HG02678 (cell line): ENCODE measurements at regions not wholly inside any gene's neighbourhood (a gene's known extent, or its start where the extent isn't known, plus 50 kb on each side); places are given as distances from the start of the nearest gene placed in this dataset.
"Not testable (repeated sequence)": the region's sequence is repeated elsewhere in the genome, so short reads cannot be mapped to it uniquely, and the experiment has no call there.

Source experiments
- ATAC-seq: cut with Tn5 transposase; IDR thresholded peaks from one replicate; pipeline ENCODE4 v1.9.1; 2021; ENCODE audit warnings: mild to moderate bottlenecking, moderate library complexity; ENCODE audit not compliant: unreplicated experiment

GRCh38 chr6:100322886-100323285 lies 141.8 kb downstream of the SIM1 start:
- ATAC-seq: no peak

- ATAC-seq: no peak
Measured at GRCh38 chr6:100320686-100321085, 144.0 kb downstream of the SIM1 start.

GRCh38 chr6:100317031-100317430 lies 147.7 kb downstream of the SIM1 start:
- ATAC-seq: no peak

- ATAC-seq: no peak
Measured at GRCh38 chr6:100314186-100314585, 150.5 kb downstream of the SIM1 start.

- no peak for ATAC-seq
Measured at GRCh38 chr6:100311707-100312251, 152.9 kb downstream of the SIM1 start.

- no peak for ATAC-seq
Measured at GRCh38 chr6:100309174-100309573, 155.5 kb downstream of the SIM1 start.

GRCh38 chr6:100307561-100307960 lies 157.2 kb downstream of the SIM1 start:
- no peak for ATAC-seq

- ATAC-seq: no peak
Measured at GRCh38 chr6:100305209-100305869, 159.4 kb downstream of the SIM1 start.

GRCh38 chr6:100304575-100304974 lies 160.1 kb downstream of the SIM1 start:
- no peak for ATAC-seq

GRCh38 chr6:100301731-100302130 lies 163.0 kb downstream of the SIM1 start:
- ATAC-seq: no peak

GRCh38 chr6:100300221-100300736 lies 164.4 kb downstream of the SIM1 start:
- no peak for ATAC-seq

- no peak for ATAC-seq
Measured at GRCh38 chr6:100296810-100297544, 167.7 kb downstream of the SIM1 start.

GRCh38 chr6:100295172-100295571 lies 169.5 kb downstream of the SIM1 start:
- not testable (repeated sequence) for ATAC-seq

GRCh38 chr6:100289285-100289684 lies 175.4 kb downstream of the SIM1 start:
- no peak for ATAC-seq

- no peak for ATAC-seq
Measured at GRCh38 chr6:100288311-100288710, 176.4 kb downstream of the SIM1 start.

GRCh38 chr6:100283285-100283684 lies 181.4 kb downstream of the SIM1 start:
- no peak for ATAC-seq

GRCh38 chr6:100281471-100281901 lies 183.2 kb downstream of the SIM1 start:
- no peak for ATAC-seq

- no peak for ATAC-seq
Measured at GRCh38 chr6:100276311-100277057, 188.2 kb downstream of the SIM1 start.

- no peak for ATAC-seq
Measured at GRCh38 chr6:100274147-100274546, 190.6 kb downstream of the SIM1 start.

- ATAC-seq: no peak
Measured at GRCh38 chr6:100271625-100272024, 193.1 kb downstream of the SIM1 start.

- no peak for ATAC-seq
Measured at GRCh38 chr6:100271202-100271601, 193.5 kb downstream of the SIM1 start.
